Pancreas (tissue), 10 donors: ENCODE measurements at regions not wholly inside any gene's neighbourhood (a gene's known extent, or its start where the extent isn't known, plus 50 kb on each side); places are given as distances from the start of the nearest gene placed in this dataset.
"Not testable (repeated sequence)": the region's sequence is repeated elsewhere in the genome, so short reads cannot be mapped to it uniquely, and the experiment has no call there.

Experiments used
- ATAC-seq, 4 donors: fragments of 200-7000 bp; cut with Tn5 transposase; one replicate each; pipeline versions ENCODE4 v1.8.0 to v1.9.1; 2020; ENCODE audit warnings: mild to moderate bottlenecking in 4 of 4, moderate library complexity in 4 of 4
- DNase-seq, 6 donors: peaks; one replicate each; pipeline ENCODE4 v3.0.0-alpha.2; 2020
- FAIRE-seq: peaks from 2 replicates; lab custom pipeline; 2012; peaks lifted over from hg19 to GRCh38; lab: Jason Lieb, UNC
- H3K27ac ChIP-seq, 4 donors: fragments of 200-600 bp; sonication (generic); 1 replicate in 3 of 4; 2 replicates in 1 of 4; pipeline versions ENCODE4 v1.5.0 to v1.8.0; 2020
- H3K27me3 ChIP-seq, 4 donors: fragments of 200-600 bp; one replicate each; pipeline ENCODE4 v1.8.0; 2021
- H3K36me3 ChIP-seq, 3 donors: fragments of 200-600 bp; sonication (generic) in 1 of 3; one replicate each; pipeline versions ENCODE4 v1.5.0 to v1.8.0; 2020 to 2021
- H3K4me1 ChIP-seq, 3 donors: fragments of 200-600 bp; one replicate each; pipeline ENCODE4 v1.8.0; 2021
- H3K4me3 ChIP-seq, 4 donors: fragments of 200-600 bp; sonication (generic) in 2 of 4; one replicate each; pipeline versions ENCODE4 v1.5.0 to v1.8.0; 2020 to 2021
- H3K9me3 ChIP-seq, 4 donors: fragments of 200-600 bp; one replicate each; pipeline ENCODE4 v1.8.0; 2021
- CTCF ChIP-seq, 4 donors: fragments of 200-600 bp; sonication (generic) in 3 of 4; IDR thresholded peaks; one replicate each; pipeline versions ENCODE4 v1.5.0 to v1.8.0; 2021; ENCODE audit warnings: antibody characterized with exemption in 4 of 4
- WGBS, 2 donors: extraction: QIAGEN DNeasy Blood & Tissue Kit; methylation state at CpG; one replicate each; pipeline ENCODE4 v1.1.7; 2013; 5-methylcytosine and 5-hydroxymethylcytosine counted together
- intact Hi-C, 3 donors: fragments of 100-400 bp; cut with DNase I; formaldehyde crosslinking; loops; one replicate each; pipeline versions ENCODE4 v1.11.1 to v1.14.2; 2022
- donor health status: healthy with polysubstance abuse.
- donor health status: DM: no; HTN: no; CAD: no; lungs with moderate emphysema.
- donor health status: DM: no; HTN: no; CAD: no.
- donor health status: control.
- donor health status: control.
- donor health status: Bipolar disorder and iron deficiency.
- donor health status: DM: yes; HTN: yes; CAD: no.
- donor health status: DM: no; HTN: no; CAD: no.
- donor health status: DM: no; HTN: no; CAD: no.
- donor health status: DM: yes; HTN: yes; CAD: no.

- WGBS, 2 donors, result 95 to 98% methylated on average over 21 to 27 of the region's 27 CpGs
- H3K9me3 ChIP-seq, result peaks cover 0 to 3% (median 0%) of the 10 kb centered on the region in 4 donors
These were observed 182.7 kb upstream of the PAQR3 start for GRCh38 chr4:79121875-79122358.

DNA sequence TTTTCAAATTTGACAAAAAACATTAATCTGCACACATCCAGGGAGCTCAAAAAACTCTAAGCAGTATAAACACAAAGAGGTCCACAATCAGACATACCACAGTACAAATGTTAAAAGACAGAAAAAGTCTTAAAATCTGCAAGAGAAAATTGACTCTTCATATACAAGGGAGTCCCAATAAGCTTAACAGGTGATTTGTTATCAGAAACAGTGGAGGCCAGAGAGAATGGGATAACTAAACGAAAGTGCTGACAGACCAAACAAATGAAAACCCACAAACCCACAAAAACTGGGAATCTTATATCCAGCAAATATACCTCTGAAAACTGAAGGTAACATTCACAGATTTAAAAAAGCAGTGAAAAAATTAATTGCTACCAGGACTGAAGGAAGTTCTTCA is 182.0 kb upstream of the PAQR3 start:
- FAIRE-seq, result no peak
- H3K27ac ChIP-seq, result no peak overlapping the region
- no peak overlapping the region for H3K4me3 ChIP-seq
- no peaks in the 10 kb centered on the region for H3K36me3 ChIP-seq
- WGBS, 2 donors, result 70 to 78% methylated on average over 1 of the region's 1 CpG
- ATAC-seq, result no peak
- peaks cover 0 to 3% (median 0%) of the 10 kb centered on the region in 4 donors for H3K9me3 ChIP-seq
- no peak for DNase-seq
- intact Hi-C loops, result no loop called here
- TF ChIP-seq CTCF (IDR thresholded peaks at IDR 0.05), result no peak
- H3K4me1 ChIP-seq, result no peaks in the 10 kb centered on the region
- no peaks in the 10 kb centered on the region for H3K27me3 ChIP-seq

More at GRCh38 chr4:79121875-79122358, 182.7 kb upstream of the PAQR3 start:
- Histone ChIP-seq H3K27ac (no peak overlapping the region), H3K27me3 (no peaks in the 10 kb centered on the region), H3K4me3 (no peak overlapping the region), H3K36me3 (no peaks in the 10 kb centered on the region), H3K4me1 (no peaks in the 10 kb centered on the region)
- intact Hi-C loops, result no loop called here
- FAIRE-seq, result no peak
- TF ChIP-seq CTCF (IDR thresholded peaks at IDR 0.05), result no peak
- peak in 2 of 6 donors; percentile 16 to 42 for DNase-seq
- no peak for ATAC-seq

DNA sequence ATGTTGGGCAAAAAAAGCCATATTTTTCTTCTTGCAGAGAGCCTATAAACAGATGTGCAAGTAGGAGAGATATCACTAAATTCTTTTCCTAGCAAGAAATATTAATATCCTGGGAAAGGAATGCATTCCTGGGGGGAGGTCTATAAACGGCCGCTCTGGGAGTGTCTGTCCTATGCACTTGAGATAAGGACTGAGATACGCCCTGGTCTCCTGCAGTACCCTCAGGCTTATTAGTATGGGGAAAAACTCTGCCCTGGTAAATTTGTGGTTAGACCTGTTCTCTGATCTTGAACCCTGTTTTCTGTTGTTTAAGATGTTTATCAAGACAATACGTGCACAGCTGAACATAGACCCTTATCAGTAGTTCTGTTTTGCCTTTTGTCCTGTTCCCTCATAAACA is 177.8 kb upstream of the PAQR3 start:
- intact Hi-C loops, H3K4me1 ChIP-seq, ATAC-seq, H3K4me3 ChIP-seq, H3K36me3 ChIP-seq, DNase-seq, FAIRE-seq, H3K27me3 ChIP-seq, H3K27ac ChIP-seq, H3K9me3 ChIP-seq: not testable (repeated sequence)
- WGBS, 2 donors, result 72 to 82% methylated on average over 4 of the region's 4 CpGs

DNA sequence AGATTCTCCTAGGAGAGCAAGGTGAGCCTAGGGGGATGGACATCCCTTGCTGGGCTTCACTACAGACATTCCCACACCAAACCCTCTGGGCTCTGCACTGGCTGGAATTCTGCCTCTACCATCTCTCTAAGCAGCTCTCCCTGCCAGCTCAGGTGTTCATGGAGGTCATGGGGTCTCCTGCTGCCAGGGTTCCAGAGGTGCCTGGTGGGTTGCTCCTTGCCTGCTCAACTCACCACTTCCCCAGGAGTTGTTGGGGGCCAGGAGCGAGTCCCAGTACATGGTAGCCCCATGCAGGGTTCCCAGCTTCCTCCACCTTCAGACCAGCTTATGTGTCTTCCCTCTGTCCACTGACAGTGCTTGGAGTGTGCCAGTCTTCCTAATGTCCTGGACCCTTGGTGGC is 167.8 kb upstream of the PAQR3 start:
- WGBS, 2 donors, result 88 to 92% methylated on average over 1 of the region's 1 CpG
- H3K9me3 ChIP-seq, result no peaks in the 10 kb centered on the region
- no peaks in the 10 kb centered on the region for H3K27me3 ChIP-seq
- no peaks in the 10 kb centered on the region for H3K4me1 ChIP-seq
- intact Hi-C loops, result no loop called here
- TF ChIP-seq CTCF (IDR thresholded peaks at IDR 0.05), result no peak
- no peak overlapping the region for H3K4me3 ChIP-seq
- no peak overlapping the region for H3K27ac ChIP-seq
- DNase-seq, result peak in 1 of 6 donors; percentile 20
- ATAC-seq, result no peak
- FAIRE-seq, result no peak
- no peaks in the 10 kb centered on the region for H3K36me3 ChIP-seq

DNA sequence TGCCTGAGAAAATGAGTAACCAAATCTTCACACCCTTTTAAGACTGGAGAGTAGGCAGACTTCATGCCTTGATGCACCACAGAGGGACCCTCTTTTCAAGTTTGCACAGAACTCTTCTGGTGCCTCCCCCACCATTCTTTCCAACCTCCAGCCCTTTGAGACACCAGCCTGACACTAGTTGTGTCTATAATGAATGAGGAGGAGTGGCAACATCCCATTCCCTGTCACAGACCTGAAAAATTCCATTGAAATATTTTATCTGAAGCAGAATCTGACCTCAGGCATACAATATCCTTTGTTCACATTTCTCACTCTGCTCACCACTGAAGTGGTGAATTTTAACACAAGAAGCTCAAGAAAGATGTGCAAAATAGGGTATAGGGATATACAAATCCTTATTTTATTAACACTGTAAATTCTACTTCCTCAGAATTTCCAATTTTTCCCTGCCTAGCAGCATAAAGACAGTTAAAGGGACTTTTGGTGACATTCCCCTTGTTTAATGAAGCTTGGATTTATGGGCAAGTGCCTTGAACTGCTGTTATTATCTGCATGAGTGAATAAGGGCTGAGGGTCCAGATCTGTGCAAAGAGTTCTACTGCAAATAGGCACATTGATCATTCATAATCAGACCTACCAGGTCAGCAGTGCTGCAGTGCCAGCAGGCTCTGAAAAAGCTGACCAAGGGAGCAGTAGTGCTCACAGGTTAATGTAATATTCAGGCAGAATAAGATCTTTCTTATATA is 149.9 kb upstream of the PAQR3 start:
- no peak overlapping the region for H3K4me3 ChIP-seq
- no peak for ATAC-seq
- no peak for DNase-seq
- intact Hi-C loops, result no loop called here
- FAIRE-seq, result no peak
- no peaks in the 10 kb centered on the region for H3K27me3 ChIP-seq
- TF ChIP-seq CTCF (IDR thresholded peaks at IDR 0.05), result no peak
- H3K9me3 ChIP-seq, result no peaks in the 10 kb centered on the region
- no peaks in the 10 kb centered on the region for H3K4me1 ChIP-seq
- H3K27ac ChIP-seq, result no peak overlapping the region
- no peaks in the 10 kb centered on the region for H3K36me3 ChIP-seq
